Smooth muscle cell (in vitro differentiated cells): ENCODE measurements at regions not wholly inside any gene's neighbourhood (a gene's known extent, or its start where the extent isn't known, plus 50 kb on each side); places are given as distances from the start of the nearest gene placed in this dataset.

Experiments used
- DNase-seq: peaks from one replicate; lab custom pipeline; 2025; ENCODE audit not compliant: unreplicated experiment; lab: John Stamatoyannopoulos, UW
- H2AFZ ChIP-seq: fragments of 200-600 bp; sonication (generic); 2 replicates; pipeline ENCODE4 v1.6.0; 2016; ENCODE audit warnings: antibody characterized with exemption, low read depth, mild to moderate bottlenecking
- H3F3A ChIP-seq: fragments of 200-600 bp; sonication (generic); 2 replicates; pipeline ENCODE4 v1.6.0; 2017; ENCODE audit warnings: antibody characterized with exemption, low read depth
- H3K27ac ChIP-seq: fragments of 200-600 bp; sonication (generic); 2 replicates; pipeline ENCODE4 v1.5.1; 2016; ENCODE audit warnings: low read depth, mild to moderate bottlenecking
- H3K27me3 ChIP-seq: fragments of 200-600 bp; sonication (generic); 2 replicates; pipeline ENCODE4 v1.6.1; 2016; ENCODE audit warnings: low read depth, mild to moderate bottlenecking
- H3K36me3 ChIP-seq: fragments of 200-600 bp; sonication (generic); 2 replicates; pipeline ENCODE4 v1.5.1; 2016; ENCODE audit warnings: low read depth
- H3K4me1 ChIP-seq: fragments of 200-600 bp; sonication (generic); 2 replicates; pipeline ENCODE4 v1.5.1; 2016; ENCODE audit warnings: low read depth
- H3K4me2 ChIP-seq: fragments of 200-600 bp; sonication (generic); 2 replicates; pipeline ENCODE4 v1.6.0; 2016; ENCODE audit warnings: mild to moderate bottlenecking
- H3K4me3 ChIP-seq: fragments of 200-600 bp; sonication (generic); 2 replicates; pipeline ENCODE4 v1.5.1; 2016; ENCODE audit warnings: mild to moderate bottlenecking
- H3K79me2 ChIP-seq: fragments of 200-600 bp; sonication (generic); 2 replicates; pipeline ENCODE4 v1.6.0; 2016; ENCODE audit warnings: low read depth, mild to moderate bottlenecking
- H3K9ac ChIP-seq: fragments of 200-600 bp; sonication (generic); 2 replicates; pipeline ENCODE4 v1.6.0; 2016; ENCODE audit warnings: low read depth
- H3K9me3 ChIP-seq: fragments of 200-600 bp; sonication (generic); replicated peaks from 2 replicates; pipeline ENCODE4 v1.5.1; 2016; ENCODE audit warnings: low read depth
- H4K20me1 ChIP-seq: fragments of 200-600 bp; sonication (generic); 2 replicates; pipeline ENCODE4 v1.6.0; 2016; ENCODE audit warnings: low read depth
- WGBS: methylation state at CpG from one replicate; pipeline ENCODE4 v1.1.7; 2016; ENCODE audit warnings: low lambda C conversion rate; 5-methylcytosine and 5-hydroxymethylcytosine counted together
- TF ChIP-seq, protein P1 (sequence below): fragments of 200-600 bp; sonication (generic); IDR thresholded peaks from 2 replicates; pipeline ENCODE4 v1.5.1; 2017; ENCODE audit warnings: borderline replicate concordance, mild to moderate bottlenecking, antibody characterized with exemption; ENCODE audit not compliant: insufficient read depth, poor library complexity, severe bottlenecking

GRCh38 chr12:67427336-67427735 is 158.2 kb downstream of the CAND1 start:
- H3K4me2 ChIP-seq: no peak overlapping the region
- no peaks in the 10 kb centered on the region for H4K20me1 ChIP-seq
- no peaks in the 10 kb centered on the region for H3K27me3 ChIP-seq
- no peak overlapping the region for H3K27ac ChIP-seq
- no peaks in the 10 kb centered on the region for H3K79me2 ChIP-seq
- 84% methylated on average over 4 of the region's 4 CpGs for WGBS
- H2AFZ ChIP-seq: no peak overlapping the region
- no peaks in the 10 kb centered on the region for H3K36me3 ChIP-seq
- DNase-seq: no peak
- no peaks in the 10 kb centered on the region for H3K9me3 ChIP-seq
- no peak overlapping the region for H3K4me3 ChIP-seq
- H3K4me1 ChIP-seq: no peaks in the 10 kb centered on the region
- peaks cover 7% of the 10 kb centered on the region for H3F3A ChIP-seq
- no peak overlapping the region for H3K9ac ChIP-seq
- TF ChIP-seq, protein P1, sequence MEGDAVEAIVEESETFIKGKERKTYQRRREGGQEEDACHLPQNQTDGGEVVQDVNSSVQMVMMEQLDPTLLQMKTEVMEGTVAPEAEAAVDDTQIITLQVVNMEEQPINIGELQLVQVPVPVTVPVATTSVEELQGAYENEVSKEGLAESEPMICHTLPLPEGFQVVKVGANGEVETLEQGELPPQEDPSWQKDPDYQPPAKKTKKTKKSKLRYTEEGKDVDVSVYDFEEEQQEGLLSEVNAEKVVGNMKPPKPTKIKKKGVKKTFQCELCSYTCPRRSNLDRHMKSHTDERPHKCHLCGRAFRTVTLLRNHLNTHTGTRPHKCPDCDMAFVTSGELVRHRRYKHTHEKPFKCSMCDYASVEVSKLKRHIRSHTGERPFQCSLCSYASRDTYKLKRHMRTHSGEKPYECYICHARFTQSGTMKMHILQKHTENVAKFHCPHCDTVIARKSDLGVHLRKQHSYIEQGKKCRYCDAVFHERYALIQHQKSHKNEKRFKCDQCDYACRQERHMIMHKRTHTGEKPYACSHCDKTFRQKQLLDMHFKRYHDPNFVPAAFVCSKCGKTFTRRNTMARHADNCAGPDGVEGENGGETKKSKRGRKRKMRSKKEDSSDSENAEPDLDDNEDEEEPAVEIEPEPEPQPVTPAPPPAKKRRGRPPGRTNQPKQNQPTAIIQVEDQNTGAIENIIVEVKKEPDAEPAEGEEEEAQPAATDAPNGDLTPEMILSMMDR: no peak

- TF ChIP-seq, protein P1: no peak
- 62% methylated on average over 2 of the region's 2 CpGs for WGBS
- H4K20me1 ChIP-seq: no peaks in the 10 kb centered on the region
- H3K4me3 ChIP-seq: no peak overlapping the region
- H3K4me2 ChIP-seq: no peak overlapping the region
- no peaks in the 10 kb centered on the region for H3K36me3 ChIP-seq
- no peak overlapping the region for H3K9ac ChIP-seq
- DNase-seq: no peak
- no peaks in the 10 kb centered on the region for H3K79me2 ChIP-seq
- H3K9me3 ChIP-seq: no peaks in the 10 kb centered on the region
- no peak overlapping the region for H2AFZ ChIP-seq
- H3K4me1 ChIP-seq: no peaks in the 10 kb centered on the region
- H3K27me3 ChIP-seq: no peaks in the 10 kb centered on the region
- peaks cover 8% of the 10 kb centered on the region for H3F3A ChIP-seq
- H3K27ac ChIP-seq: no peak overlapping the region
Observed at GRCh38 chr12:67428431-67428830, 159.3 kb downstream of the CAND1 start.

DNA sequence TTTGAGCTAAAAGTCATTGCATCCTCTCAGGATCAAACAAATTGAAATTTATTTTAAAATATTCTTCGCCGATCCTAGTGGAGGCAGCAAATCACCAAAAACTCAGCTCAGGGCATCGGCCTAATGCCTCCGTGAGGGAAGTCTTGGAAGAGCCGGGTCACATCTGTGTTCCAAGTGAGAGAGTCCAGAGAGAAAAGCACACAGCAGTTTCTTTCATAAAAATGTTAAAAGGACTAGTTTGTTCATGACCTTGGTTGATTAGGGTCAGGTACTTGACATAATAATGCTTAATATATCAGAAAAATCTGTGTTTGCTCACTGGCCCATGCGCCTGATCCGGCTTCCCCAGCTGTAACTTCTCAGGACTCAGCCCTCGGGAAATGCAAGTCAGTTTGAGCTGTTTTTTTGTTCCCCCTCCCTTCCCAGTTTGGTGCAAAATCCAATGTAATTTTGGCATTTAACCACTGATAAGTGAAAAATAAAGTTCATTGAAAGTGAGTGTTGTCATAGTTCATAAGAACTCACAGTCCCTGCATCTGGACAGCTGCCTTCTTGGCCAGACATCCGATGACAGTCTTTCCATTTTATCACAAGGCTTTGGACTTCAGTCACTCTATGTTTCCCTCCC is 161.7 kb downstream of the CAND1 start:
- Histone ChIP-seq H3F3A (peaks cover 20% of the 10 kb centered on the region), H3K9me3 (no peaks in the 10 kb centered on the region), H2AFZ (peak overlapping the region; percentile 24), H3K36me3 (no peaks in the 10 kb centered on the region), H3K9ac (no peak overlapping the region), H3K4me2 (peak overlapping the region; percentile 32), H3K27ac (peak overlapping the region; percentile 46), H4K20me1 (no peaks in the 10 kb centered on the region), H3K27me3 (no peaks in the 10 kb centered on the region), H3K4me3 (no peak overlapping the region), H3K4me1 (peaks cover 16% of the 10 kb centered on the region), H3K79me2 (no peaks in the 10 kb centered on the region)
- WGBS: 49% methylated on average over 9 of the region's 9 CpGs
- TF ChIP-seq, protein P1: no peak
- no peak for DNase-seq

DNA sequence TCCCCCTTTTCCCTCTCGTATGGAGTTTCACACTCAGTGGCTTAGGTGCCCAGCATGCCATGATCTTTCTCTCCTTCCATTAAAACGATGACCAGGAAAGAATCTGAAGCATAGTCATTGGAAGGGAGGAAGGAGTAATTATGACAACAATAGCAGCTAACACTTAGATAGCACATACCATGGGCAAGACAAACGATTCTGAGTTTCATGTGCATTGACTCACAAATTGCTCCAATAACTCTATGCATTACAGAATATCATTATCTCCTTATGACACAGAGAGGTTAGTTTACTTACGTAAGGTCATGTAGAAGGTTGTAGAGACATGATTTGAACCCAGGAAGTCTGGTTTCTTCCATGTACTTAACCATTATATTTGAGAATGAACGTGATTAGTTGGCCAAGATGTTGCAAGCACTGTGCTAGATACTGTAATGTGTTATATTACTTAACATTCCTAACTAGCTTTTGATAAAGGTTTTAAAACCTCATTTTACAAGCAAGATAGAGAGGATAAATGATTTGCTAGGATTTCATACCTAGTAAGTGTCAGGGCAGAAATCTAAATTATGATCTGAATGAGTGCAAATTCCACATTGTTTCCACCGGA is 162.4 kb downstream of the CAND1 start:
- no peaks in the 10 kb centered on the region for H3K36me3 ChIP-seq
- no peak for DNase-seq
- H3K27ac ChIP-seq: peak overlapping the region; percentile 46
- H3K9ac ChIP-seq: no peak overlapping the region
- H3K4me1 ChIP-seq: peaks cover 21% of the 10 kb centered on the region
- H3K79me2 ChIP-seq: no peaks in the 10 kb centered on the region
- peaks cover 22% of the 10 kb centered on the region for H3F3A ChIP-seq
- TF ChIP-seq, protein P1: no peak
- peak overlapping the region; percentile 46 for H2AFZ ChIP-seq
- H3K4me3 ChIP-seq: no peak overlapping the region
- H3K4me2 ChIP-seq: peak overlapping the region; percentile 32
- no peaks in the 10 kb centered on the region for H4K20me1 ChIP-seq
- no peaks in the 10 kb centered on the region for H3K27me3 ChIP-seq
- no peaks in the 10 kb centered on the region for H3K9me3 ChIP-seq
- 35% methylated on average over 6 of the region's 6 CpGs for WGBS
